Adrenal gland (tissue), 9 donors: ENCODE measurements at regions not wholly inside any gene's neighbourhood (a gene's known extent, or its start where the extent isn't known, plus 50 kb on each side); places are given as distances from the start of the nearest gene placed in this dataset.

Experiments
- DNase-seq, 7 donors: peaks; one replicate each; pipeline ENCODE4 v3.0.0-alpha.2; 2019 to 2020
- H3K27ac ChIP-seq, 5 donors: fragments of 200-600 bp; sonication (generic) in 4 of 5; 1 replicate in 3 of 5; 2 replicates in 2 of 5; pipeline versions ENCODE4 v1.5.1 to v1.8.0; 2016 to 2020; ENCODE audit warnings: mild to moderate bottlenecking in 1 of 5
- H3K27me3 ChIP-seq: fragments of 200-600 bp; 2 replicates; pipeline ENCODE4 v1.8.0; 2021
- H3K36me3 ChIP-seq, 2 donors: fragments of 200-600 bp; replicated peaks in 1 of 2; 1 replicate in 1 of 2; 2 replicates in 1 of 2; pipeline versions ENCODE4 v1.5.1 to v1.8.0; 2018 to 2022
- H3K4me1 ChIP-seq, 2 donors: fragments of 200-600 bp; replicated peaks in 1 of 2; 1 replicate in 1 of 2; 2 replicates in 1 of 2; pipeline versions ENCODE4 v1.5.1 to v1.8.0; 2018 to 2021
- H3K4me3 ChIP-seq, 4 donors: fragments of 200-600 bp; sonication (generic) in 3 of 4; one replicate each; pipeline ENCODE4 v1.5.1; 2016 to 2018
- H3K9me3 ChIP-seq, 3 donors: fragments of 200-600 bp; sonication (generic) in 1 of 3; replicated peaks in 1 of 3; 1 replicate in 2 of 3; 2 replicates in 1 of 3; pipeline versions ENCODE4 v1.5.1 to v1.8.0; 2016 to 2021
- POLR2A ChIP-seq, 2 donors: fragments of 450-650 bp; IDR thresholded peaks; one replicate each; pipeline ENCODE4 v1.6.1; 2017; ENCODE audit warnings: antibody characterized with exemption in 2 of 2, mild to moderate bottlenecking in 2 of 2, moderate library complexity in 1 of 2
- WGBS, 4 donors: extraction: QIAGEN DNeasy Blood & Tissue Kit in 2 of 4; methylation state at CpG; one replicate each; pipeline versions ENCODE4 v1.1.5 to v1.1.7; 2013 to 2017; 5-methylcytosine and 5-hydroxymethylcytosine counted together
- intact Hi-C, 2 donors: fragments of 100-400 bp; cut with DNase I; formaldehyde crosslinking; loops; one replicate each; pipeline versions ENCODE4 v1.14.1 to v1.15.0; 2022 to 2023
- TF ChIP-seq, protein P1 (sequence below), 6 experiments: fragments of 450-650 bp in 4 of 6; fragments of 200-600 bp in 2 of 6; sonication (generic) in 1 of 6; IDR thresholded peaks; 1 replicate in 5 of 6; 2 replicates in 1 of 6; pipeline versions ENCODE4 v1.5.1 to v1.8.0; 2016 to 2021; ENCODE audit warnings: antibody characterized with exemption in 6 of 6, mild to moderate bottlenecking in 2 of 6, moderate library complexity in 1 of 6
- donor health status: healthy with polysubstance abuse.
- donor health status: Bipolar disorder and iron deficiency.
- donor health status: DM: yes; HTN: yes; CAD: no.
- donor health status: DM: no; HTN: no; CAD: no.
- donor health status: DM: no; HTN: no; CAD: no.

DNA sequence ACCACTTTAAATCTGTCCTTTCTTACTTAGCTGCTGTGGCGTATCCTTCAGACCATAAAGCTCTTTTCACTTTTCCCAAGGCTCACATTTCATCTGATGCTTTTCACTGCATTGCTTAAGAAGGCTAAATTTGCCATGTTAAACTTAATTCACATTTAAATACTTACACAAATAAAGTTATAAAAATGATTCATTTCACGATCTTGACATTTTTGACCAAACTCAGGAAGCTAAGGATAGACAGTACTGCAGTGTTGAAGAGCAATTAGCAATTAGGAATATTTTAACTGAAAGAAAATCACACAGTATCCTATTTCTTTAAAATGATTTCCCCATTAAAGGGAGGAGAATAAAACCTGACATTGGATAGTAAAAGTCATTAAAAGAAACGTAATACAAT lies 1038.6 kb downstream of the STPG2 start:
- Histone ChIP-seq H3K4me1 (no peaks in the 10 kb centered on the region), H3K36me3 (no peaks in the 10 kb centered on the region), H3K27ac (no peak overlapping the region), H3K4me3 (no peak overlapping the region), H3K9me3 (no peaks in the 10 kb centered on the region), H3K27me3 (no peaks in the 10 kb centered on the region)
- WGBS, 4 donors = 75 to 85% (median 77%) methylated on average over 3 of the region's 3 CpGs
- intact Hi-C loops = no loop called here
- no peak for TF ChIP-seq POLR2A (IDR thresholded peaks at IDR 0.05)
- TF ChIP-seq, protein P1, sequence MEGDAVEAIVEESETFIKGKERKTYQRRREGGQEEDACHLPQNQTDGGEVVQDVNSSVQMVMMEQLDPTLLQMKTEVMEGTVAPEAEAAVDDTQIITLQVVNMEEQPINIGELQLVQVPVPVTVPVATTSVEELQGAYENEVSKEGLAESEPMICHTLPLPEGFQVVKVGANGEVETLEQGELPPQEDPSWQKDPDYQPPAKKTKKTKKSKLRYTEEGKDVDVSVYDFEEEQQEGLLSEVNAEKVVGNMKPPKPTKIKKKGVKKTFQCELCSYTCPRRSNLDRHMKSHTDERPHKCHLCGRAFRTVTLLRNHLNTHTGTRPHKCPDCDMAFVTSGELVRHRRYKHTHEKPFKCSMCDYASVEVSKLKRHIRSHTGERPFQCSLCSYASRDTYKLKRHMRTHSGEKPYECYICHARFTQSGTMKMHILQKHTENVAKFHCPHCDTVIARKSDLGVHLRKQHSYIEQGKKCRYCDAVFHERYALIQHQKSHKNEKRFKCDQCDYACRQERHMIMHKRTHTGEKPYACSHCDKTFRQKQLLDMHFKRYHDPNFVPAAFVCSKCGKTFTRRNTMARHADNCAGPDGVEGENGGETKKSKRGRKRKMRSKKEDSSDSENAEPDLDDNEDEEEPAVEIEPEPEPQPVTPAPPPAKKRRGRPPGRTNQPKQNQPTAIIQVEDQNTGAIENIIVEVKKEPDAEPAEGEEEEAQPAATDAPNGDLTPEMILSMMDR (IDR thresholded peaks at IDR 0.05) = no peak
- no peak for DNase-seq

DNA sequence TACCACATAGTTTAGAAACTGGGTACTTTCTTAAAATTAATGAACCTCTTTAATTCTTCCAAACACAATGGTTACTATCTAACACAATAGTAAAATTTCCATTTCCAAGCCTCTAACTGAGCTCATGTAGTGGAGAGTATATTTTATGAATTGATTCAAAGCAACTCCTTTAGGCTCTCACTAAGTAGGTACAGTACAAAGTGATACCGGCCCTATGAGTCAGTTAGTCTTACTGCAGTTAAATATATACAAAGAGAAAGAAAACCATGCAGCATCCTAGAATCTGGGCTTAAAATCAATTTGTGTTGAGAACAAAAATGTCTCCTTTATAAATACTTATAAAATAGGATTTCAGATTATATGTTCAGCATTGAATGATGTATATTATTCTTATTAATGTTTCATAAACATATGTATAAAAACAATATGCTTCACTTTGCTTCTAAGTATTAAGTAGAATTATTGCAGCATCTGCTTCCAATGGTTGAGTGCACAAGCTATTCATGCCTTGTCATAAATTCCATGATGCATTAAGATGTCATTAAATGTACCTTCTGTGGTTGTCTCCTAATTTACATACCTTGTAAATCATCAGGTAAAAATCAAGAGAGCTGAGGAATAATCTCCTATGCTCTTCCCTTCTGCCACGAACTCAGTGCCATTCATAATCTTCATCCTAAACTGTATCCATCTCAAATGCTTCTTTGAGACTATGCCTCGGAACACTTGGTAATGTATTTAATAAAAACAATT lies 1037.8 kb downstream of the STPG2 start:
- intact Hi-C loops = no loop called here
- Histone ChIP-seq H3K9me3 (no peaks in the 10 kb centered on the region), H3K27ac (no peak overlapping the region), H3K4me3 (no peak overlapping the region), H3K36me3 (no peaks in the 10 kb centered on the region), H3K4me1 (no peaks in the 10 kb centered on the region), H3K27me3 (no peaks in the 10 kb centered on the region)
- no peak for TF ChIP-seq POLR2A (IDR thresholded peaks at IDR 0.05)
- TF ChIP-seq, protein P1 (IDR thresholded peaks at IDR 0.05) = no peak
- no peak for DNase-seq
- WGBS, 4 donors = 64 to 73% (median 72%) methylated on average over 3 of the region's 3 CpGs

GRCh38 chr4:97106161-97106560 lies 1037.1 kb downstream of the STPG2 start:
- no peak overlapping the region for H3K27ac ChIP-seq
- no peak overlapping the region for H3K4me3 ChIP-seq
- H3K36me3 ChIP-seq = no peaks in the 10 kb centered on the region
- H3K4me1 ChIP-seq = no peaks in the 10 kb centered on the region
- intact Hi-C loops = no loop called here
- no peak for DNase-seq
- H3K9me3 ChIP-seq = no peaks in the 10 kb centered on the region
- TF ChIP-seq POLR2A (IDR thresholded peaks at IDR 0.05) = no peak
- TF ChIP-seq, protein P1 (IDR thresholded peaks at IDR 0.05) = no peak
- no peaks in the 10 kb centered on the region for H3K27me3 ChIP-seq

- intact Hi-C loops = no loop called here
- no peak overlapping the region for H3K4me3 ChIP-seq
- 64 to 77% (median 71%) methylated on average over 1 of the region's 1 CpG for WGBS, 4 donors
- TF ChIP-seq POLR2A (IDR thresholded peaks at IDR 0.05) = no peak
- TF ChIP-seq, protein P1 (IDR thresholded peaks at IDR 0.05) = no peak
- no peak overlapping the region for H3K27ac ChIP-seq
- no peaks in the 10 kb centered on the region for H3K36me3 ChIP-seq
- H3K27me3 ChIP-seq = no peaks in the 10 kb centered on the region
- no peaks in the 10 kb centered on the region for H3K4me1 ChIP-seq
- H3K9me3 ChIP-seq = no peaks in the 10 kb centered on the region
- DNase-seq = no peak
Measured at GRCh38 chr4:97110506-97110905, 1032.8 kb downstream of the STPG2 start.
